HUES6 (cell line): ENCODE measurements at regions not wholly inside any gene's neighbourhood (a gene's known extent, or its start where the extent isn't known, plus 50 kb on each side); places are given as distances from the start of the nearest gene placed in this dataset.

Source experiments
- H3K27ac ChIP-seq: 2 replicates; pipeline ENCODE4 v1.7.0; 2013; ENCODE audit warnings: low read depth, mild to moderate bottlenecking, low read length, inconsistent platforms
- H3K27me3 ChIP-seq: 2 replicates; pipeline ENCODE4 v1.6.1; 2013; ENCODE audit warnings: low read length; ENCODE audit not compliant: control insufficient read depth, insufficient read depth
- H3K36me3 ChIP-seq: 2 replicates; pipeline ENCODE4 v1.6.1; 2013; ENCODE audit warnings: low read length; ENCODE audit not compliant: control insufficient read depth, insufficient read depth
- H3K4me1 ChIP-seq: 2 replicates; pipeline ENCODE4 v1.6.1; 2013; ENCODE audit warnings: low read length; ENCODE audit not compliant: control insufficient read depth, insufficient read depth
- H3K4me3 ChIP-seq: 2 replicates; pipeline ENCODE4 v1.5.1; 2013; ENCODE audit warnings: low read depth, low read length
- H3K9ac ChIP-seq: one replicate; pipeline ENCODE4 v1.6.1; 2013; ENCODE audit warnings: mild to moderate bottlenecking, low read length
- H3K9me3 ChIP-seq: 2 replicates; pipeline ENCODE4 v1.6.1; 2013; ENCODE audit warnings: low read depth, low read length; ENCODE audit not compliant: control insufficient read depth, insufficient read depth

DNA sequence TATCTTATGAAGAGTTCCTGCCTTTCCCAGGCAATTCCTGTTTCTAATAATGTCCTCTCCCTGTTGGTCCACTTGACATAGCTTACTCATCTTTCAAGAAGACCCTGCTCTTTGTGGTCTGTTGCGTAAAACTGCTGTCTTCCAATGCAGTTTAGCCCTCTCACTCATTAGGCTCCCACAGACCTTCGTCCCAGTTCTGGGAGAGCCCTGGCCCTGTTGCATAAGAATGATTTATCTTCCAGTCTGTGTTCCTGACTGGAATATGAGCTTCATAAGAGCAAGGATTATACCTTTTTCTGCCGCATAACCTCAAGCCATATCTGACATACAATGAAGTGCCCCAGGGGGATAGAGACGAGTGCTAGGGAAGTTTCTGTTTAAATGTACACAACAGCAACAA lies 365.9 kb upstream of the NOVA1 start:
- H3K9ac ChIP-seq = no peak overlapping the region
- no peak overlapping the region for H3K4me3 ChIP-seq
- H3K9me3 ChIP-seq = no peaks in the 10 kb centered on the region
- no peaks in the 10 kb centered on the region for H3K36me3 ChIP-seq
- H3K27ac ChIP-seq = no peak overlapping the region
- H3K4me1 ChIP-seq = peaks cover 20% of the 10 kb centered on the region; the same call in 1 of the 2 replicates
- no peaks in the 10 kb centered on the region for H3K27me3 ChIP-seq

DNA sequence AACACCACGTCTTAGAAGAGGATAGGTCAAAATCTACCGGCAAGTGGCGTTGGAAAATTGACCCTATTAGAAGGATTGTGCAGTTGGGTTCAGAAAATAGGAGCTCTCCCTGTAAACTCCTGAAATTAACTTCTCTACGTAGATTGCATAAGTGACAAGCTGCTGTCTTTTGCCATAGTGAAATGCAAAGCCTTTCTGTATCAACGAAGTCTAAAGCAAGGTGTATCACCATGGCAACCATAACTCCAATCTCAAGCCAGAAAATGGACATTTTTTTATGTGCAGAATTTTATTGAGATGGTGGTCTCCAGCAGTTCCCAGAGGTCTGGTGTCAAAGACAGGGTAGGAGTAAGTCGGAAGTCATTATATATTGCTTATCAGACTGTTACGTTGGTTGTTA lies 367.7 kb upstream of the NOVA1 start:
- H3K36me3 ChIP-seq = no peaks in the 10 kb centered on the region
- H3K9ac ChIP-seq = no peak overlapping the region
- no peaks in the 10 kb centered on the region for H3K27me3 ChIP-seq
- H3K4me1 ChIP-seq = peaks cover 13% of the 10 kb centered on the region; the same call in 1 of the 2 replicates
- H3K4me3 ChIP-seq = no peak overlapping the region
- H3K27ac ChIP-seq = no peak overlapping the region
- no peaks in the 10 kb centered on the region for H3K9me3 ChIP-seq

DNA sequence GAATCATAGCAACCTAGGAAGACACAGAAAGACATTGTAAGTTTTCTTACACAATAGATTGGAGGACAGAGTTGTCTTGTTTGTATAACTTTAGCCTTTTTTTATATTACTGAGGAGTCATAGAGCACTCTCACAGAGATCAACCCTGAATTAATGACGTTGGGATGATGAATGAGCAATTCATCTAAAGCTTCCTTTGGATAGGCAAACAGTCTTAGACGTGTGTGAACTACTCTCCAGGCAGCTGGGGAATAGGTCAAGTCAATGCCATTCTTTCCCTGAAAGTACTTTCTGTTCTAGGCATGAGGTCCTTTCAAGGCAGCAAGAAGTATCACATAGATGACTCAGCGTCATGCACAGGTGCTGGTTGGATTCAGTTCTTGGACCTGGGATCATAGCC lies 369.1 kb upstream of the NOVA1 start:
- no peaks in the 10 kb centered on the region for H3K9me3 ChIP-seq
- no peak overlapping the region for H3K4me3 ChIP-seq
- H3K36me3 ChIP-seq = no peaks in the 10 kb centered on the region
- no peaks in the 10 kb centered on the region for H3K27me3 ChIP-seq
- no peak overlapping the region for H3K9ac ChIP-seq
- no peak overlapping the region for H3K27ac ChIP-seq
- peaks cover 4% of the 10 kb centered on the region; the same call in 1 of the 2 replicates for H3K4me1 ChIP-seq

DNA sequence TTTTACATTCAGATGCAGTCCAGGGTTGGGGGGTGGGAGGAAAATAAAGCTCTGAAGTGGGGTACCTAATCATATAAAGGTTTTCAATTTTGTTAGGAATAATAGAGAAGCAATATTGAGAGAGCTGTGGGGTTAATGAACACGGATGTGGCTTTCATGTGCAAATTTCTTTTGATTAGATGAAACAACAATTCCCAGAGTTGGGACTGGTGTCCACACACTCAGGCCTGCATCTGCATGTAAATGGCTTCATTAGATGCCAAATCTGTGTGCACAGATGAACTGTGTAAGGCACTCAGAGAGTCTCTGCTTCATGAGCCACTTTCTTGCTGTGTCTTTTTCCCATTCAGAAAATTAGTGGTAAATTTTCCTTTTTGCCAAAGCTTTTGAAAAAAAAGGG lies 377.1 kb upstream of the NOVA1 start:
- H3K4me3 ChIP-seq = no peak overlapping the region
- no peaks in the 10 kb centered on the region for H3K4me1 ChIP-seq
- H3K9ac ChIP-seq = no peak overlapping the region
- H3K27me3 ChIP-seq = no peaks in the 10 kb centered on the region
- H3K27ac ChIP-seq = no peak overlapping the region
- H3K9me3 ChIP-seq = no peaks in the 10 kb centered on the region
- no peaks in the 10 kb centered on the region for H3K36me3 ChIP-seq

DNA sequence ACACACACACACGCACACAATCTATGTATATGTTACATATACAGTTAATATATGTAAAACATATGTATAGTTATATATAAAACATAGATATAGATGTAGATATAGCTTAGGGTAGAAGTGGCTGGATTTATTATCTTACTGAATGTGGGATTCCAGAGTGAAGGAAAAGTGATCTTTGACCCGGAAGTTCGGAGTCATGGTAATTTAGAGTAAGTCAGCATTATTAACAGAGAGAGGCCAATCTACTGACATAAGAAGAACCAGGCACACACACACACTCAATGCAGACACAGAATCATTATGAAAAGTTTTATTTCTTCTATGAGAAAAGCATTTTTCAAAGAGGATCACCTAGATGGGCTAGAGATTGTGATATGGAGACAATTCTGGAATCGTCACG lies 384.2 kb upstream of the NOVA1 start:
- no peaks in the 10 kb centered on the region for H3K4me1 ChIP-seq
- H3K9ac ChIP-seq = no peak overlapping the region
- H3K4me3 ChIP-seq = no peak overlapping the region
- H3K9me3 ChIP-seq = no peaks in the 10 kb centered on the region
- no peaks in the 10 kb centered on the region for H3K36me3 ChIP-seq
- H3K27me3 ChIP-seq = no peaks in the 10 kb centered on the region
- no peak overlapping the region for H3K27ac ChIP-seq

- Histone ChIP-seq H3K27me3 (no peaks in the 10 kb centered on the region), H3K27ac (no peak overlapping the region), H3K9ac (no peak overlapping the region), H3K36me3 (no peaks in the 10 kb centered on the region), H3K4me1 (peaks cover 6% of the 10 kb centered on the region; the same call in 1 of the 2 replicates), H3K4me3 (no peak overlapping the region), H3K9me3 (no peaks in the 10 kb centered on the region)
Measured at GRCh38 chr14:26984311-26985177, 386.7 kb upstream of the NOVA1 start.

DNA sequence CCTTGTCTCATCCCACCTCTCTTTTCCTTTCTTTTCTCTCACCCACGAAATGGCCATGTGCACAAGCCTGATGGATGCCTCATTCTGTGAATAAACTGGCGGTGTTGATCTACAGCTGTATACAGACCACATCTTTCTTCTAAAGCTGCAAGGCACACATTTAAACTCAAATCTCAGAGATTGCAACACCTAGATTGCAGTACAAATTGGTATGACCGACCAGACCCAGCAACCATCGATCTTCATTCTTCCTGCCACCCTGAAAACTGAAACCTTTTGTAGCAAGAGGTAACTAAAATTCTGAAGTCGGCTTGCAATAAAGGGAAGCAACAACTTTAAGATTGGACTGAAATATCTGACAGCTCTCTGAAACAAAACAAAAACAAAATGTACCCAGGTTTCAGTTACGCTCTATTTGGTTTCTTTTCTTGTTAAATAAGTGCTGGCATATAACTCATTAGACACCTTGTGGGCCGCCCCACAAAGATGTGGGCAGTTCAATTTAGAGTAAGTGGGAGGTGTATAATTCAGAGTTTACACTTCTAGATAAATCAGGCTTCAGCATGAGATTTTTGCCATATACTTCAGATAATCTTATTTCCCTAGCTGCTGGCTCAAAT lies 390.0 kb upstream of the NOVA1 start:
- H3K9me3 ChIP-seq = no peaks in the 10 kb centered on the region
- H3K9ac ChIP-seq = no peak overlapping the region
- peaks cover 6% of the 10 kb centered on the region; the same call in 1 of the 2 replicates for H3K4me1 ChIP-seq
- no peak overlapping the region for H3K27ac ChIP-seq
- no peaks in the 10 kb centered on the region for H3K27me3 ChIP-seq
- no peak overlapping the region for H3K4me3 ChIP-seq
- H3K36me3 ChIP-seq = no peaks in the 10 kb centered on the region

DNA sequence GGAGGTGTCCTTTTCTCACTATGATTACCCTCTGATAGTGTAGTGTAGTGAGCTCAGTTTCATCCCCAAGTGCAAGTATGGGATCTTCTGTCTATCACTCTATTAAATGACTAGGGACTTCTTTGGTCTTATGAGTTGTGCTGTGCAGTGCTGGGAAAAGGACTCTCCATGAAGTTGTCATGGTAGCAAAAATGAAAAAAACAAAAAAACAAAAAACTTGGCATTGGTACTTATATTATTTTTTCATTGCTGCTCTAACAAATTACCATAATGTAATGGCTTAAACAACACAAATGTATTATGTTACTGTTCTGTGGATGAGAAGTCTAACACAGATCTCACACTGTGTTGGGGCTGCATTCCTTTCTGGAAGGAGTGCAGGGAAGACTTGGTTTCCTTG lies 393.1 kb upstream of the NOVA1 start:
- Histone ChIP-seq H3K4me3 (no peak overlapping the region), H3K9me3 (no peaks in the 10 kb centered on the region), H3K27me3 (no peaks in the 10 kb centered on the region), H3K36me3 (no peaks in the 10 kb centered on the region), H3K9ac (no peak overlapping the region), H3K4me1 (peaks cover 6% of the 10 kb centered on the region; the same call in 1 of the 2 replicates), H3K27ac (no peak overlapping the region)

GRCh38 chr14:26992403-26993115 lies 394.7 kb upstream of the NOVA1 start:
- Histone ChIP-seq H3K27ac (no peak overlapping the region), H3K9ac (no peak overlapping the region), H3K36me3 (no peaks in the 10 kb centered on the region), H3K4me3 (no peak overlapping the region), H3K27me3 (no peaks in the 10 kb centered on the region), H3K9me3 (no peaks in the 10 kb centered on the region), H3K4me1 (peaks cover 6% of the 10 kb centered on the region; the same call in 1 of the 2 replicates)

DNA sequence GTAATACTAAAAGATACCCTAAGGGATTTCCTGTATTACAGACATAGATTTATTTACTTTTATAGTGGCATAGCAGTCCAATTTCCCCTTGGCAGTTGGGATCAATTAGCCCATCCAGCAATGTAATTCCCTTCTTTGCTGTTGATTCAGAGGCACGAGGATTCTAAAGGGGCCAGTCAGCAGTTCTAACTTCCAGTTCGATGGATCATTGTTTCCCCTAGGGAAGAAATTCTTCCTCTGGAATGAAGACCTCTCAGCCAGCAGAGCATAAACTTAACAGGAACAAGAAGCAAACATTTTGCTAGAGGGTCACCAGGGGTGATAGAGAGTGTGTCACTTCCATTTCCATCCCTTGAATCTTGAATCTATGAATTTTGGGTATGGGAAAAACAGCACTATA lies 395.7 kb upstream of the NOVA1 start:
- Histone ChIP-seq H3K4me3 (no peak overlapping the region), H3K9me3 (no peaks in the 10 kb centered on the region), H3K9ac (no peak overlapping the region), H3K4me1 (peaks cover 6% of the 10 kb centered on the region; the same call in 1 of the 2 replicates), H3K27ac (no peak overlapping the region), H3K36me3 (no peaks in the 10 kb centered on the region), H3K27me3 (no peaks in the 10 kb centered on the region)

GRCh38 chr14:26995301-26995700 lies 397.5 kb upstream of the NOVA1 start:
- H3K9ac ChIP-seq = no peak overlapping the region
- H3K4me1 ChIP-seq = no peaks in the 10 kb centered on the region
- no peak overlapping the region for H3K27ac ChIP-seq
- no peak overlapping the region for H3K4me3 ChIP-seq
- no peaks in the 10 kb centered on the region for H3K27me3 ChIP-seq
- H3K9me3 ChIP-seq = no peaks in the 10 kb centered on the region
- no peaks in the 10 kb centered on the region for H3K36me3 ChIP-seq
